SU-DHL-6 (cell line): ENCODE measurements at regions not wholly inside any gene's neighbourhood (a gene's known extent, or its start where the extent isn't known, plus 50 kb on each side); places are given as distances from the start of the nearest gene placed in this dataset.

Source experiments
- CTCF ChIP-seq: fragments of 200-600 bp; sonication (generic); IDR thresholded peaks from one replicate; pipeline ENCODE4 v1.5.1; 2017; ENCODE audit warnings: antibody characterized with exemption, mild to moderate bottlenecking, low read length, moderate library complexity; ENCODE audit not compliant: insufficient read depth, poor library complexity, severe bottlenecking
- EZH2phosphoT487 ChIP-seq: fragments of 200-600 bp; sonication (generic), shearing (Covaris generic); conservative IDR thresholded peaks from 2 replicates; pipeline ENCODE4 v1.6.1; 2018; ENCODE audit warnings: mild to moderate bottlenecking, antibody characterized with exemption, low read length, moderate library complexity, mixed read lengths

- TF ChIP-seq CTCF (no peak), EZH2phosphoT487 (no peak)
Observed at GRCh38 chr18:78830161-78830560, 149.5 kb upstream of the SALL3 start.
